GM12878 (cell line): ENCODE measurements at regions not wholly inside any gene's neighbourhood (a gene's known extent, or its start where the extent isn't known, plus 50 kb on each side); places are given as distances from the start of the nearest gene placed in this dataset.

Experiments used
- ATAC-seq: fragments of 200-7000 bp; cut with Tn5 transposase; 3 replicates; pipeline ENCODE4 v1.9.1; 2020; ENCODE audit warnings: mild to moderate bottlenecking, moderate library complexity
- BruUV-seq: library from RNA; stranded (reverse); fragments of 400-500 nt; replicated peaks from 2 replicates; lab custom pipeline; 2021; lab: Mats Ljungman, UMichigan
- CTCF ChIA-PET: fragments of 300-600 bp; sonication (Branson Sonifier 250); formaldehyde crosslinking; extraction: SDS; loops from one replicate; lab custom pipeline; 2021; ENCODE audit warnings: inconsistent platforms; lab: Yijun Ruan, JAX
- POLR2A ChIA-PET: fragments of 350-600 bp; formaldehyde crosslinking; extraction: SDS; loops from one replicate; lab custom pipeline; 2021; ENCODE audit warnings: inconsistent platforms; lab: Charles Lee
- RAD21 ChIA-PET: fragments of 300-600 bp; sonication (Branson Sonifier 250); formaldehyde crosslinking; loops from one replicate; lab custom pipeline; 2023; ENCODE audit warnings: antibody characterized with exemption; ENCODE audit not compliant: unreplicated experiment; lab: Charles Lee
- SMC1A ChIA-PET: fragments of 300-600 bp; sonication (Branson Sonifier 250); formaldehyde crosslinking; loops from one replicate; lab custom pipeline; 2023; ENCODE audit not compliant: unreplicated experiment, uncharacterized antibody; lab: Charles Lee
- DNase-seq: peaks from one replicate; pipeline ENCODE4 v3.0.0-alpha.2; 2011; ENCODE audit warnings: low read depth, low spot score
- FAIRE-seq: peaks from 3 replicates; lab custom pipeline; 2011; peaks lifted over from hg19 to GRCh38; lab: Jason Lieb, UNC
- H2AFZ ChIP-seq: 2 replicates; pipeline ENCODE4 v1.6.0; 2011; ENCODE audit warnings: low read depth, low read length, control low read depth; ENCODE audit not compliant: control insufficient read depth
- H3K27ac ChIP-seq: 2 replicates; pipeline ENCODE4 v1.5.1; 2011; ENCODE audit warnings: control low read depth; ENCODE audit not compliant: control insufficient read depth, insufficient read depth
- H3K27me3 ChIP-seq, 2 experiments: replicated peaks in 1 of 2; 2 replicates each; pipeline versions ENCODE4 v1.6.0 to v1.6.1; 2011; ENCODE audit warnings: low read length in 1 of 2; ENCODE audit not compliant: control insufficient read depth in 2 of 2, insufficient read depth in 2 of 2
- H3K36me3 ChIP-seq, 2 experiments: 2 replicates each; pipeline ENCODE4 v1.5.1; 2011; ENCODE audit warnings: low read length in 1 of 2; ENCODE audit not compliant: control insufficient read depth in 2 of 2, insufficient read depth in 2 of 2
- H3K4me1 ChIP-seq: 2 replicates; pipeline ENCODE4 v1.6.1; 2011; ENCODE audit warnings: mild to moderate bottlenecking, low read length, moderate library complexity, mixed read lengths; ENCODE audit not compliant: control insufficient read depth, insufficient read depth
- H3K4me2 ChIP-seq: 2 replicates; pipeline ENCODE4 v1.6.0; 2011; ENCODE audit warnings: control low read depth; ENCODE audit not compliant: control insufficient read depth, insufficient read depth
- H3K4me3 ChIP-seq: fragments of 200-600 bp; sonication (generic); 2 replicates; pipeline ENCODE4 v1.5.1; 2016
- H3K79me2 ChIP-seq: 2 replicates; pipeline ENCODE4 v1.6.0; 2011; ENCODE audit warnings: low read length; ENCODE audit not compliant: control insufficient read depth, insufficient read depth
- H3K9ac ChIP-seq: 2 replicates; pipeline ENCODE4 v1.8.0; 2011; ENCODE audit warnings: low read length, control low read depth, mixed read lengths; ENCODE audit not compliant: control insufficient read depth, insufficient read depth
- H3K9me3 ChIP-seq: replicated peaks from 3 replicates; pipeline ENCODE4 v1.5.1; 2011; ENCODE audit warnings: mild to moderate bottlenecking, low read length; ENCODE audit not compliant: control insufficient read depth, insufficient read depth
- H4K20me1 ChIP-seq: 2 replicates; pipeline ENCODE4 v1.6.0; 2011; ENCODE audit not compliant: control insufficient read depth, insufficient read depth
- ATF7 ChIP-seq: fragments of 450-650 bp; IDR thresholded peaks from 2 replicates; pipeline ENCODE4 v1.6.1; 2016; ENCODE audit warnings: low read depth, mild to moderate bottlenecking
- CBFB ChIP-seq: IDR thresholded peaks from 2 replicates; pipeline ENCODE4 v1.6.1; 2016; ENCODE audit warnings: antibody characterized with exemption, low read depth
- CEBPZ ChIP-seq: fragments of 150-350 bp; IDR thresholded peaks from 2 replicates; pipeline ENCODE4 v1.6.1; 2016; ENCODE audit warnings: low read depth, low read length
- ESRRA ChIP-seq: IDR thresholded peaks from 2 replicates; pipeline ENCODE4 v1.6.1; 2012; ENCODE audit warnings: mild to moderate bottlenecking, low read length, improper control_type of control experiment
- KLF5 ChIP-seq: fragments of 450-650 bp; IDR thresholded peaks from 2 replicates; pipeline ENCODE4 v1.6.1; 2014; ENCODE audit warnings: mild to moderate bottlenecking; ENCODE audit not compliant: partially characterized antibody
- MLLT1 ChIP-seq: fragments of 450-650 bp; IDR thresholded peaks from 2 replicates; pipeline ENCODE4 v1.6.1; 2016; ENCODE audit warnings: mild to moderate bottlenecking
- NFYB ChIP-seq: IDR thresholded peaks from 2 replicates; pipeline ENCODE4 v1.6.1; 2011; ENCODE audit warnings: low read depth, mild to moderate bottlenecking, low read length, improper control_type of control experiment, moderate library complexity; ENCODE audit not compliant: insufficient read depth
- PRDM15 ChIP-seq: fragments of 450-650 bp; formaldehyde crosslinking; IDR thresholded peaks from 2 replicates; pipeline ENCODE4 v1.4.0; 2020; ENCODE audit warnings: mild to moderate bottlenecking, moderate library complexity
- SMC3 ChIP-seq: IDR thresholded peaks from 2 replicates; pipeline ENCODE4 v1.6.1; 2011; ENCODE audit warnings: low read length, improper control_type of control experiment, borderline replicate concordance
- SUZ12 ChIP-seq: fragments of 200-600 bp; sonication (generic); IDR thresholded peaks from one replicate; pipeline ENCODE4 v1.6.1; 2018; ENCODE audit warnings: antibody characterized with exemption, mild to moderate bottlenecking; ENCODE audit not compliant: unreplicated experiment
- TCF3 ChIP-seq: IDR thresholded peaks from 2 replicates; pipeline ENCODE4 v1.6.1; 2012; ENCODE audit warnings: low read depth, mild to moderate bottlenecking, low read length, borderline replicate concordance; ENCODE audit not compliant: insufficient read depth
- WRNIP1 ChIP-seq: IDR thresholded peaks from 2 replicates; pipeline ENCODE4 v1.6.1; 2011; ENCODE audit warnings: low read depth, low read length, improper control_type of control experiment, borderline replicate concordance
- ZNF622 ChIP-seq: fragments of 450-650 bp; IDR thresholded peaks from 2 replicates; pipeline ENCODE4 v1.6.1; 2017; ENCODE audit warnings: mild to moderate bottlenecking, inconsistent platforms
- WGBS: methylation state at CpG from one replicate; pipeline ENCODE4 v1.1.6; 2016; ENCODE audit warnings: low lambda C conversion rate; ENCODE audit not compliant: insufficient replicate concordance, insufficient coverage; ENCODE audit errors: missing lambda C conversion rate; 5-methylcytosine and 5-hydroxymethylcytosine counted together
- in situ Hi-C: fragments of 300-500 bp; cut with MboI; formaldehyde crosslinking; loops from 9 replicates; pipeline ENCODE4 v1.14.3; 2018; ENCODE audit warnings: mixed read lengths
- intact Hi-C: fragments of 100-400 bp; cut with micrococcal nuclease; formaldehyde crosslinking; loops from one replicate; pipeline ENCODE4 v1.14.2; 2022; ENCODE audit not compliant: unreplicated experiment

GRCh38 chr2:167524786-167525185 lies 636.5 kb downstream of the XIRP2 start (continued):
- TF ChIP-seq MLLT1 (no peak), WRNIP1 (no peak), SUZ12 (no peak)

GRCh38 chr2:167510071-167510759 lies 621.9 kb downstream of the XIRP2 start:
- ChIA-PET RAD21 (no interaction called here), CTCF (no interaction called here), SMC1A (no interaction called here), POLR2A (no interaction called here)
- H3K27ac ChIP-seq = no peak overlapping the region
- FAIRE-seq (no peak), DNase-seq (no peak), ATAC-seq (no peak)
- no peaks in the 10 kb centered on the region for H3K4me1 ChIP-seq
- no peaks in the 10 kb centered on the region for H3K27me3 ChIP-seq
- in situ Hi-C loops = no loop called here
- BruUV-seq = no TSS peak
- no peaks in the 10 kb centered on the region for H3K36me3 ChIP-seq
- H3K9ac ChIP-seq = no peak overlapping the region
- H3K79me2 ChIP-seq = no peaks in the 10 kb centered on the region
- no peaks in the 10 kb centered on the region for H4K20me1 ChIP-seq
- no peak overlapping the region for H3K4me3 ChIP-seq
- no peak overlapping the region for H2AFZ ChIP-seq
- no peak overlapping the region for H3K4me2 ChIP-seq
- H3K9me3 ChIP-seq = no peaks in the 10 kb centered on the region
- intact Hi-C loops = no loop called here
- 0% methylated on average over 2 of the region's 2 CpGs for WGBS
- TF ChIP-seq KLF5 = no peak
- no peak for TF ChIP-seq PRDM15 (CRISPR knock-in tag)
- TF ChIP-seq SMC3 = no peak
- TF ChIP-seq CBFB = no peak
- no peak for TF ChIP-seq ATF7
- no peak for TF ChIP-seq CEBPZ
- no peak for TF ChIP-seq NFYB
- no peak for TF ChIP-seq TCF3
- TF ChIP-seq ZNF622 = no peak
- TF ChIP-seq ESRRA = no peak
